ENCODE measurements at regions not wholly inside any gene's neighbourhood (a gene's known extent, or its start where the extent isn't known, plus 50 kb on each side); places are given as distances from the start of the nearest gene placed in this dataset.

DNA sequence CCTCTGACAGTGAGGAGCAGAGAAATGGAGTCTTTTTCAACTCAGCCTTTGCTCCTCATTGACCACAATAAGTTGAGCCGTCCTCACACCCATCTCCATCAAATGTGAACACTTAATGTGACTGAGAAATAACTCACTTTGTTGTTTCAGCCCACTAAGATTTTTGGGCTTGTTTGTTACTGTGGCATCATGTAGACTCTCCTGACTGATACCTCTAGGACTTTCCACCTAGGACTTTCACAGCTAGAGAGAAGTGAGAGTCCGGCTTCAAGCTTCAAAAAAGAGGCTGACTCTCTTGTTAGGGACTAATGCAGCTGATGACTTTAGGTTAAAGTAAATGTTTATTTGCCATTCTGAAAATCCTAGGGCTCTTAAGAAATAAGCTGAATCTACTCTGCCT, 435.0 kb downstream of the TMEM114 start:
- TF ChIP-seq CTCF (IDR thresholded peaks at IDR 0.05; ENCODE audit: insufficient read depth, low read length, poor library complexity, severe bottlenecking): no peak
- Histone ChIP-seq H3K27me3 (replicated peaks; ENCODE audit: control insufficient read depth, insufficient read depth, low read length) (no peaks in the 10 kb centered on the region), H3K36me3 (ENCODE audit: control insufficient read depth, insufficient read depth, low read length) (no peaks in the 10 kb centered on the region), H3K4me3 (replicated peaks; ENCODE audit: low read depth, low read length) (no peak overlapping the region)
- no peak for DNase-seq (ENCODE audit: extremely low read depth, insufficient read length)

GRCh38 chr16:8146256-8147012, 443.9 kb downstream of the TMEM114 start:
- no peak for DNase-seq (ENCODE audit: extremely low read depth, insufficient read length)
- Histone ChIP-seq H3K36me3 (ENCODE audit: control insufficient read depth, insufficient read depth, low read length) (no peaks in the 10 kb centered on the region), H3K27me3 (replicated peaks; ENCODE audit: control insufficient read depth, insufficient read depth, low read length) (no peaks in the 10 kb centered on the region), H3K4me3 (replicated peaks; ENCODE audit: low read depth, low read length) (no peak overlapping the region)
- no peak for TF ChIP-seq CTCF (IDR thresholded peaks at IDR 0.05; ENCODE audit: insufficient read depth, low read length, poor library complexity, severe bottlenecking)

- Histone ChIP-seq H3K36me3 (ENCODE audit: control insufficient read depth, insufficient read depth, low read length) (no peaks in the 10 kb centered on the region), H3K4me3 (replicated peaks; ENCODE audit: low read depth, low read length) (no peak overlapping the region), H3K27me3 (replicated peaks; ENCODE audit: control insufficient read depth, insufficient read depth, low read length) (no peaks in the 10 kb centered on the region)
- TF ChIP-seq CTCF (IDR thresholded peaks at IDR 0.05; ENCODE audit: insufficient read depth, low read length, poor library complexity, severe bottlenecking): no peak
- DNase-seq (ENCODE audit: extremely low read depth, insufficient read length): no peak
Observed at GRCh38 chr16:8138666-8139065, 451.6 kb downstream of the TMEM114 start.

- DNase-seq (ENCODE audit: extremely low read depth, insufficient read length): no peak
- no peak for TF ChIP-seq CTCF (IDR thresholded peaks at IDR 0.05; ENCODE audit: insufficient read depth, low read length, poor library complexity, severe bottlenecking)
- no peaks in the 10 kb centered on the region for H3K27me3 ChIP-seq (replicated peaks; ENCODE audit: control insufficient read depth, insufficient read depth, low read length)
- no peaks in the 10 kb centered on the region for H3K36me3 ChIP-seq (ENCODE audit: control insufficient read depth, insufficient read depth, low read length)
- no peak overlapping the region for H3K4me3 ChIP-seq (replicated peaks; ENCODE audit: low read depth, low read length)
Observed at GRCh38 chr16:8137606-8138005, 452.7 kb downstream of the TMEM114 start.

GRCh38 chr16:8130197-8130596, 460.1 kb downstream of the TMEM114 start:
- no peak for TF ChIP-seq CTCF (IDR thresholded peaks at IDR 0.05; ENCODE audit: insufficient read depth, low read length, poor library complexity, severe bottlenecking)
- DNase-seq (ENCODE audit: extremely low read depth, insufficient read length): no peak
- Histone ChIP-seq H3K36me3 (ENCODE audit: control insufficient read depth, insufficient read depth, low read length) (no peaks in the 10 kb centered on the region), H3K27me3 (replicated peaks; ENCODE audit: control insufficient read depth, insufficient read depth, low read length) (no peaks in the 10 kb centered on the region), H3K4me3 (replicated peaks; ENCODE audit: low read depth, low read length) (no peak overlapping the region)

DNA sequence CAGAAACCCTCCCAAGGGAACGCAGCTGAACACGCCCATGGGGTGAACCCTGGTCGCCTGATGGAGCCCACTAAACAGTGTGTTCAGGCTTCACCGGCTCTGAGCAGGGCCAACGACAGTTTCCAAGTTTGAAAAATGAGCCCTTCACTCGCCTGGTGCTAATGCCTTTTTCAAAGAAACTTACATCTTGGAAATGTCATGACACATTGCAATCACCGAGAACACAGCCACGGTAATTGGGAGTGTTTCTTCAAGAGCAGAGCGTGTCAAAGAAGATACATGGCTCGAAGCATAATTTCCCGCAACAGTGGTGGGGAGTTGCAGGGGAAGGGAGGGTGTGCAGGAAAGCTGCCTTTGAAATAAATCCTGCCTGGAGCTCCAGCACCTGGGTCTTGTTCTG, 463.2 kb downstream of the TMEM114 start:
- Histone ChIP-seq H3K4me3 (replicated peaks; ENCODE audit: low read depth, low read length) (no peak overlapping the region), H3K36me3 (ENCODE audit: control insufficient read depth, insufficient read depth, low read length) (no peaks in the 10 kb centered on the region), H3K27me3 (replicated peaks; ENCODE audit: control insufficient read depth, insufficient read depth, low read length) (no peaks in the 10 kb centered on the region)
- TF ChIP-seq CTCF (IDR thresholded peaks at IDR 0.05; ENCODE audit: insufficient read depth, low read length, poor library complexity, severe bottlenecking): no peak
- DNase-seq (ENCODE audit: extremely low read depth, insufficient read length): no peak
